GM19328 (cell line): ENCODE measurements at regions not wholly inside any gene's neighbourhood (a gene's known extent, or its start where the extent isn't known, plus 50 kb on each side); places are given as distances from the start of the nearest gene placed in this dataset.
"Not testable (repeated sequence)": the region's sequence is repeated elsewhere in the genome, so short reads cannot be mapped to it uniquely, and the experiment has no call there.

Experiments
- ATAC-seq: cut with Tn5 transposase; IDR thresholded peaks from one replicate; pipeline ENCODE4 v1.9.1; 2021; ENCODE audit warnings: mild to moderate bottlenecking, moderate library complexity; ENCODE audit not compliant: unreplicated experiment

DNA sequence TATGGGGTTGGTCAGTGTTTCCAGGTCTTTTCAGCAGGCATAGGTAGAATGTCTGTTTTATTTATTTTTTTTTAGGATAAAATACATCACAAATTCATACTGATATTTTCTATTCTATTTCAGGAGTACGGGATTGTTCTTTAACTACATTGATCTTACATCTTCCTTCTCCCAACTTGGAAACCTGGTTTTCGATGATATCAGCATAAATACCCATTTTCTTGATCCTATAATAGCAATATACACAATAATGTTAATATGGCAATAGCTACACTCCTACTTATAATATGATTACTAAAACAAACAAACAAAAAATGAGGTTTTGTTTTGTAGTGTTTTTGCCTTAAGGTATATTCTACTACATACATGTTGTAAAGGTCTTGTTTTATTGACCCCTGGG is 962.4 kb upstream of the GOT2 start:
- no peak for ATAC-seq

DNA sequence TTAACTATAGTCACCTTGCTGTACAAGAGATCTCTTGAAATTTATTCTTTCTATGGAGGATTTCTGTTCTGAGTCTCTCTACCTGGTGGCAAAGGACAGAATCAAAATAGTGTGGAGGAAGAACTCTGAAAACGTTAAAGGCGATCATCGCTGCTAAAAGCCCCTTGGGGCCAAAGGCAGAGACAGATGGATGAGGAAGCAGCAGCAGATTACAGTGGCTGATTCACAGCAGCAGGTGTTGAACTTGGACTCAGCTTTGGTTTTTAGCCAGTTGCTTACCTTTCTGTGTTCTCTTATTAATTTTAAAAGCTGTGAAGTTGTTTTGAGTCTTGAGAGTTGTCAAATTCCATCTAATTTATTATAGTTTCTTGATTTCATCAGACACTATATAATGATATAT is 956.1 kb upstream of the GOT2 start:
- ATAC-seq, result no peak

DNA sequence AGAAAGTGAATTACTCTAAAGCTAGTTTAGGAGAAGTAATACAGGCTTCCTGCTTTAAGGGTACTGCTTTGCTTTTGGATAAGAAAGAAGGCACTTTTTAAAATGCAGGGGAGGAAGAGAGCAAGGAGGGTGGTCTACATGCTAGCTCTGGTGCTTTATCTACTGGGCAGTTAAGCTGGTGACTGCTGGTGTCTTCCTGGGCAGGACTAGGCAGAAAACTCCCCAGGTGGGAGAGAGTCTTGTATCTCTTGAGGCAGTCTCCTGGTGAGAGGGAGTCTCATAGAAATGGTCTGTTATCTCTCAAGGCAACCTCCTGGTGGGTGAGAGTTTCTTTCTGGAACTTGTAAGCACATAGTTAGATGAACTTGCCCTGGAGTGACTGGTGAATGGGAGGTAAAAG is 953.9 kb upstream of the GOT2 start:
- ATAC-seq, result no peak

DNA sequence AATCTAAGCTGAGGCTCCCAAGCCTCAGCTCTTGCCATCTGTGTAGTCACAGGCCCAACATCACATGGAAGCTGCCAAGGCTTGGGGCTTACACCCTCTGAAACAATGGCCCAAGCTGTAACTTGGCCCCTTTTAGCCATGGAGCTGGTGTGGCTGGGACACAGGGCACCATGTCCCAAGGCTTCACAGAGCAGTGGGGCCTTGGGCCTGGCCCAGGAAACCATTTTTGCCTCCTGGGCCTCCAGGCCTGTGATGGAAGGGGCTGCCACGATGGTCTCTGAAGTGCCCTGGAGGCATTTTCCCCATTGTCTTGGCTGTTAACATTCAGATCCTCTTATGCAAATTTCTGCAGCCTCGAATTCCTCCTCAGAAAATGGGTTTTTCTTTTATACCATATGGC is 952.3 kb upstream of the GOT2 start:
- no peak for ATAC-seq

DNA sequence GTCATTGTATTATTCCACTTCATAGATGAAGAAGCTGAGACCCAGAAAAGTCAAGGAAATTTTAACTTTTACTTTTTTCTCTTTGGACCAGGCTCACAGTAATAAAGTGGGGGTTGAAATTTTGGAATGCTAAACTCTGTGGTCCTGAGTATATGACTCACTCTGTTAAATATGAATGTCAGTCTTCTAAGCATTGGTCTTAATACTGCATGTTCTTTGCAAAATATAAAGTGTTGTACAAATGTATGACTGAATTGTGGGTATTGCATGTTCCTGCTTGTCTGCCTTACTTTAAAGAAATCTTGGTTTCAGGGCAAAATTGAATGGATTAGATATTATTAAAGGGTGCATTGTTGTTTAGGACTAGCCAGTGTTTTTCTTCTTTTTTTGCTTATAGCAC is 950.8 kb upstream of the GOT2 start:
- no peak for ATAC-seq

DNA sequence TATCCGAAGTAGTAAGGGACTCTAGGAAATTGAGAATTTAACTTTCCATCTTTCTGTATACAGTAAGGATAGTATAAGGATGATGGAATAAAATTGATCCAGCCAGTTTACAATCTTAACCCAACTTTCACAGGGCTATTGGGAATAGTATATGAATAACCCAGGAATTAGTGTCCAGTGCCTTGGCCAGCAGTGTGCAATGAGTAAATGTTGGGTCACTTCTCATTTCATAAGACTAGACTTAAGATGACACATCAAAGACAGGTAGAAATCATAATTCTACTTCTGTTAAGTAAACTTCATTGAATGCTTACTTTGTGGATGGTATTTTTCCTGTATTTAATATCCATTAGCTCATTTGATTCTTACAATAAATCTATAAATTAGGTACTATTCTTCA is 949.6 kb upstream of the GOT2 start:
- no peak for ATAC-seq

DNA sequence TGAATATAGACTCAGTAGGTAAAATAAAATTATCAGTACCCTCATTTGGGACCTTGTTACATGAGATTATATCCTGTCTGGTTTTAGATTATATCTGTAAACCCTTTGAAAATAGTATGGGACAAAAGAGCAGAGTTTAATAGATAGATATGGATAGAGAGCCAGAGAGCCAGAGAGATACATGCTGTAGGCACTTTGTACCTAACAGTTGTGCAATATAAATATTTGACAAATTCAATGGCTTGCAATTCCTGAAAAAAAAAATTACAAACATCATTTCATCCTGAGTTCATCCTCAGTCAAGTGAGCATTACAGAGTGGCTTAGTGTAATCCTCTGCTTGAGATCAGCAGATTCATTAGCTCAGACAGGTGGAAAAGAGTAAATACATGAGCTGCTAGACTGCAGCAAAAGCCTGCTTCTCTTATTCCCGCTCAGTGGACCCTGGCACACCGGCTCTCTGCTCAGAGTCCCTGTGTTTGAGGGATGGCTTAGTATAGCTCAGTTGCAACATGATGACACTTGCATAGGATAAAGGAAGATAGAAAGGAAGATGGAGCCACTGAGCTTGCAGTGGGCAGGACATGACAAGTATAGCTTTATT is 931.6 kb upstream of the GOT2 start:
- no peak for ATAC-seq

DNA sequence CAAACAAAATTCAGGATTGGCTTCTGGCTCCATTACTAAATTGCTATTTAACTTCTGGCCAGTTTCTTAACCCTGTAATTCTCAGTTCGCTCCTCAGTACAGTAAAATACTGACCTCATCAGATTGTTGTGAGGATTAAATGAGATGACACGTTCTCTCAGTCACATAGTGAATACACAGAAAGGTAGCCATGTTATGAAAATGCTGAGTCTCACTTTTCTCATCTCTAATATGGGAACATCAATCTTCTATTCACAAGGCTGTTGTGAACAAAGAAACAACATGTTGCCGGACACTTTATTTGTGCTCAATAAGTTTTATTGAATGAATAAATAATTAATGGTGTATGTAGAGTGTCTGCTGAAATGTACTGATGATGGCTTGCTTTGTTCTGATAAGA is 924.5 kb upstream of the GOT2 start:
- no peak for ATAC-seq

DNA sequence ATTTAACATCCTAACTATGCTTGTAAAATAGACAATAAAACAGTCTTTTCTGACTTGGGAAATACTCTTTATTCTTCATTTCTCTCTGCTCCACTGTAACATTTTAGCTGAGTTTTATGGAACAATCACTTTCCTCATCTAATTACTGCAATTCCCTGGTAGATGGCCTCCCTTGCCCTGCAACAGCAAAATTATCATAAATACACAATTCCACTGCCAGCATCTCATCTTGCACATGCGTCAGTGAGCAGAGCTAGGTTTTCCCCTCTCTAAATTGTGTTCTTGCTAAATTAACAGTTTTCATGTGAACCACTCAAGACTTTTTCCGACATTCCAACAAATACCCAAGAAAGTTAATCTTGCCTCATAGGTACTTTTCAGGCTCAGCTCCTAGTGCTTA is 920.9 kb upstream of the GOT2 start:
- ATAC-seq, result no peak

DNA sequence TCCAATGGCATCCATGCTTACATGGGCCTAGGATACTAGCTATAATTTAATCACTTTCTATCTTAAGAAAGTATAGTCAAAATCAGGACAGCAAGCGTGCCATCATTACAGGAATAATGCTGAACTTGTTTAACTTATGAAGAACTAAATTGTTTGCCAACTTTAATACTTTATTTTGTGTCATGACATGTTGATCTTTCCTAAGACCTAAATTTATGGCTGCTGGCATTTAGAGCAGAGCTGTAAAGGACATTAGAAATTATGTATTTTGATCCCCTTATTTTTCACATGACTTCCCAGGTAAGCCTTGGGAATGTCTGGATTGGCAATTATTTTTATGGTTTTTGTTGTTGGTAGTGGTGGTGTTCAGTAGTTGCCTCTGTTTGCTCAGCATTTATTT is 920.3 kb upstream of the GOT2 start:
- ATAC-seq, result no peak

DNA sequence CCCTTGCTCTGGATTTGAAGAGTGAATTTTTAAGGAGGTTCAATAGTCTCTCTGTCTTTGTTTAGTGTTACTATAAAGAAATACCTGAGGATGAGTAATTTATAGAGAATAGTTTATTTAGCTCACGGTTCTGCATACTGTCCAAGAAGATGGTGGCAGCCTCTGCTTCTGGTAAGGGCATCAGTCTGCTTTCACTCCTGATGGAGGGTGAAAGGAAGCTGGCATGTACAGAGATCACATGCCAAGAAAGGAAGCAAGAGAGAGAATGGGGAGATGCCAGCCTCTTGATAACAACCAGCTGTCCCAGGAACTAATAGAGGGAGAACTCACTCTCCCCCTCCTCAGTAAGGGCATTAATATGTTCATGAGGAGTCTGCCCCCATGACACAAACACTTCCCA is 917.5 kb upstream of the GOT2 start:
- no peak for ATAC-seq

DNA sequence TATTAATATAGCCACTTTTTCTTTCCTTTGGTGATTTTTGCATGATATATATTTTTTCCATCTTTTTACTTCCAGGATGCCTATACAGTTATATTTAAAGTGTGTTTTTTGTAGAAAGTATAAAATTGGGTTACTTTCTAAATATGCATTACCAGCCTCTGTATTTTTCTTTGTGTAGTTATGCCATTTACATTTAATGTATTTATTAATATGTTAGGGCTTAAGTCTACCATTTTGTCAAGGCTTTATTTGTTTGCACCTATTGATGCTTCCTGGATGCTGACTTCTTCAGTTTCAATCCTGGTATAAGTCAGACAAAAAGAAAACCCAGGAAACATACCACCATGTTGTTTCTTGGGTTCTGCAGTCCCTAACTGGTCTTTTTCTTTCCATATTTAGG is 911.1 kb upstream of the GOT2 start:
- no peak for ATAC-seq

DNA sequence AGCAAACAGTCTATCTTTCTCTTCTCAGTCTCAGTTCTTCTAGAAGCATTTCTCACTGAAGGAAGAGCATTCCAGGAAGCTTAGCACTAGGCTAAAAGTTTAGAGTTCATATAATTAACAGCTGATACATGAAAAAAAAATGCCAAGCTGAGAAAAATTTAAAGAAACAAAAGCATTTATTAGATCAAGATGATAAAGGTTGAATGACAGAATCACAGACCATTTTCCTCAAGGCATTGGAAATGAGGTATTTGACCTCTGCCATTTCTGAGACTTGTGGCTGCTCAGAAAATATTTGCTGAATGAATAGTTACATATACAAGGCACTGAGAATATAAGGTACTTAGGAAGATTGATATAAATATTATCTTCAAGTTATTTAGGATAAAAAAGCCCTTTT is 901.6 kb upstream of the GOT2 start:
- no peak for ATAC-seq

DNA sequence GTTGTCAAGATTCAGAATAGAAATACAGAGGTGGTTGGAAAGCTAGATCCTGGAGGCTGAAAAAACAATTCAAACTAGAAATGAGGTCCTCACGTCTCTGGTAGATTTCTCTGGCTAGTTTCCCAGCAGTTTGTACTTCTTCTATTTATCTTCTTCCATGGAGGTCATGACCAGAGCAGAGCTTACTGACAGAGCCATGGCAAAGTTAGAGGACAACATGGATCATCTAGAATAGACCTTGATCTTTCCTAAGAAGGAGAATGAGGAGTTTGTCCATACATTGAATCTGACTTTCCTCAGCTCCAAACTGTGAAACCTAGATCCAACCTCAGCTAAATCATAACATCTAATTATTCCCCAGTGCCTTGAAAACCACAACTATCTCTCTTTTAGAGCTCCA is 900.8 kb upstream of the GOT2 start:
- no peak for ATAC-seq

DNA sequence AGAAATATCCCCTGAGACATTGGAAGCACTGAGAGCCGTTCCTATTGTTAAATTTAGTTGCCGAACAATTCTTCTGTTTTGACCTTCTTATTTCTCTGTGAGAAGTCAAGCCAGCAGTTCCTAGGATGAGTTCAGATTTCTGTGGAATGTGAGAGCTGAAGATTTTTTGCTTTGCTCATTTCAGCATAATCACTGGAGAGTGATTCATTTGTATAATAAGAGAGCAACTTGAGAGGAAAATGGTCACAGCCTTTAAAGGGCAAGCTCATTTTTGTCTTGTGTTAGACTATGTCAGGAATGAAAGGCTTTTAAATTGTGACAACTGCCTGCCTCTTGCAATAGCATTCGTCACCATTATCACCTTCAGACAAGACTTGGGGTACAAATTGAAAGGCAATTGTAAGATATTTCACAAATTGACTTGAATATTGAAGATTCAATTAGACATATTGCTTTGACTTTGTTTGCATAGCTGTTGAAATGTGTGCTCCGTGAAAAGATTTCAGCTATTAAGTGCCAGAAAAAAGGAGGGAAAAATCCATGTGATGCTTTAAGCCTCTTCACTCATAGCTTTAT is 900.0 kb upstream of the GOT2 start:
- ATAC-seq, result no peak

DNA sequence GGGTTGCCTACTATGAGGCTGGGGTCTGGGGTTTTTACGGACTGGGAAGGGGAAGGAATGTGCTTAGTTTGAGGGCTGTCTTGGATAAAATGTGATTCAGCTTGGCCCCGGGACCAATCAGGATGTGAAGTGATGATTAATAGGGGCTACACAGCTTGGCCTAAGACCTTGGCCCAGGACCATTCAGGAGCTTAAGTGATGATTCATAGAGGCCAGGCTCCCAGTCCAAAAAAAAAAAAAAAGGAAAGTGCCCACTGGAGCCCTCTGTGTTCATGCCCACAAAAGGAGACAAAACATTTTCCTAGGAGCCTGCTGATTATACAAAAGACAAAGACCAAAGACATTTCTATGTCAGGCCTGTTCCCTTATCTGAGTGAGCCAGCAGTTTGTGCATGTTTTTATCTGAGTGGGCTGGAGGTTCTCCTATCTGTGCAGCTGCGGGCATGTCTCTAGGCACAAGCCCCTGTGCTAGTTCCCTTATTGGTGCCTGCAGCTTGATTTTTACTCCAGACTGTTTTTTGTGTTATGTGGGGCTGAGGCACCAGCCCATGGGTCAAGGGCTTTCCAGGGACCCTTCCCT is 898.2 kb upstream of the GOT2 start:
- no peak for ATAC-seq

DNA sequence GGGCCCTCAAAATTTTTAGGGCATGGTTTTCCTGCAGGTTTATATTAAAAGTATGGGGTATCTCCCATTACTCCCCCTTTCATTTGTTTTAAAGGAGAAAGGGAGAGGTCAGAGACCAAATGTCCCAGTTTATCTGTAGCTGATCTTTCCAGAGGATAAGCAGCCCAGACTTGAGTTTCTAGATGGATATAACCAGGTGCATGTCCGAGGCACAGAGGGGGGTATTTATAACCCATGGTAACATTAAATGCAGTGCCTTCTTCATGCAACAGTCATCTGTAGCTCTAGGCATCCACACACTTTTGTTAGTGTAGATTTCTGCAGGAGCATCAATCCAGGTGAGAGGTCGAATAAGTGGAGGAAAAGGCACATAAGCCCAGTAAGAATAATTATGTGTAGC is 890.3 kb upstream of the GOT2 start:
- ATAC-seq, result not testable (repeated sequence)

DNA sequence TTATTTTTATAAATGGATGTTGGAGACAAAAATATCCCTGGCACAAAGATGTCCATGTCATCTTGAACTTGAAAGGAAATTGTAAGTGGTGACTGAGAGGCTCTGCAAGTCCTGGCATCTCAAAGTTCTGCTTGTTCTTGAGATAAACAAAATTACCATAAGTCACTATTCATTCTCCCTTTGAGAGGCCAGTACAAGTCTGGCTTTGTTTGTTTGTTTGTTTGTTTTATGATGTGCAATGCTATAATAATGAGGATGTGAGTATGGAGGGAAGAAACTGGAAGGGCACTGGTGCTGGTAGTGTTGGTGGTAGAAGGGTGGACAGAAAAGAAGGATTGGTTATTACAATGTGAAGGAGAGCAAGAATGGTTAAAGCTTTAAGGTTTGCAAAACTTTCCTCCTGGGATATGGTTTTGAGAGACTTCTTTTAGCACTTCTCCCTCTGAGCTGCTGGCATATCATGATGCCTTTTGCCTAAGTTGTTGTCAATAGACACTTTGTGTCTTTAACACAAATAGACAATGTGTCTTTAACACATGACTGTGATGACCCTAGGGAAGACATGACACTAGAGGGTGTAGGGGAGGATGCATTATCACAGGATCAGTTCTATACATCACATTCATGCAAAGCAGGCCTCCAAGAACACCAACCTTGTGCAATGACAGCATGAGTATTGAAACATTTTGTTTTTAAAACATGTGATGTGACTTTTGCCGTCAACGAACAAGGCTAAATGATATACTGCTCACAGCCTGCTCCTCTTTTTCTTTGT is 880.5 kb upstream of the GOT2 start:
- no peak for ATAC-seq

DNA sequence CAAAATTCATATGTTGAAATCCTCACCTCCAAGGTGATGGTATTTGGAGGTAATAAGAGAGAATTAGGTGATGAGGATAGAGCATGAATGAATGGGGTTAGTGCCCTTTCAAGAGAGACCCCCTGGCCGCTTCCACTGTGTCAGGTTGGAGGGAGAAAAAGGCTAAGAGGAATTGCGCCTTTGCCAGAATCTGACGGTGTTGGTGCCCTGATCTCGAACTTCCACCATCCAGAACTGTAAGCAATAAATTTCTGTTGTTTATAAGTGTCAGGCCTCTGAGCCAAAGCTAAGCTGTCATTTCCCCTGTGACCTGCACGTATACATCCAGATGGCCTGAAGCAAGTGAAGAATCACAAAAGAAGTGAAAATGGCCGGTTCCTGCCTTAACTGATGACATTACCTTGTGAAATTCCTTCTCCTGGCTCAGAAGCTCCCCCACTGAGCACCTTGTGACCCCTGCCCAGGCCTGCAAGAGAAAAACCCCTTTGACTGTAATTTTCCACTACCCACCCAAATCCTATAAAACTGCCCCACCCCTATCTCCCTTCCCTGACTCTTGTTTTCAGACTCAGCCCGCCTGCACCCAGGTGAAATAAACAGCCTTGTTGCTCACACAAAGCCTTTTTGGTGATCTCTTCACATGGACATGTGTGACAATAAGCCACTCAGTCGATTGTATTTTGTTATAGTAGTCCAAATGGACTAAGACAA is 878.9 kb upstream of the GOT2 start:
- not testable (repeated sequence) for ATAC-seq

DNA sequence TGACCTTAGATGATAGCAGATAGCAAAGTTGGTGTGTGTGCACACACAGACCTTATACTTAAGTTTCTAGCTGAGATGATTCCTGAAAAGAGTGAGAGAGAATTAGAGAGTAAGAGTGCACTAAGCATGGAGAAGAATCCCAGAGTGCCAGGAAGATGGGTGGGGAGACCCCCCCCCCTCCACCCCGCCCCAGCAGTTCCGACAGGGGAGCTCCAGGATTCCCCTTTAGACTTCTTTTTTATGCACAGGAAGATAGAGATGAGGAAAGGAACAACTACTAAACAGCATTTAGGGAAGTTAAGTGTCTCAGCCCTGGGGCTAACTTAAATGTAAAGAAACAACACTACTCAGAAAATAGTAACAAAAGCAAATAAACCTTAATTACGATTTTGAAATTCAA is 878.0 kb upstream of the GOT2 start:
- no peak for ATAC-seq

DNA sequence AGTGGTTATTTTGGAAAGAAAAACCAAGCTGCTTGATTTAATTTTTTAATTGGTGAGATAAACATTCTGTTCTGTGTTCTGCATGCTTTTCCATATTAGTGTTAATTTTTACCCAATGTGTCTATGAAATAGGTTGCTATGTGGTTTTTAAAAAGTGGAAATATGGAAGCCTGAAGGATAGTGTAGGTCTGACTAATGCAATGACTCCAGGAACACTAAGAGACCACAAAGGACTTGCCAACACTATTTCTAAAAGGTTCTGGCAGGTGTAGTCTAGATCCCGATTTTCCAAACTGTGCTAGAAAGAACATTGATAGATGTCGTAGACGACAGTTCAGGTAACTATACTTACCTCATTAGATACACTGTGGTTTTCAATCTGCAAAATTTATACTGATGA is 877.4 kb upstream of the GOT2 start:
- ATAC-seq, result no peak

DNA sequence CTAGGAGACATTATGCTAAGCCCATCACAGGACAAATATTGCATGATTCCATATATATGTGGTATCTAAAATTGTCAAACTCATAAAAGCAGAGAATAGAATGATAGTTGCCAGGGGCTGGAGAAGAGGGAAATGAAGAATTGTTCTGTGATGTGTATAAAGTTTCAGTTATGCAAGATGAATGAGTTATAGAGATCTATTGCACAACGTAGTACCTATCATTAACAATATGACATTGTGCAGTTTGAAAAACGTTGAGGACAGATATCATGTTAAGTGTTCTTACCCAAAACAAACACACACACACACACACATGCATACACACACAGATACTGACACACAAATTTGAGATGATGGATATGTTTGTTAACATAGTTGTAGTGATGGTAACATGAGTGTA is 871.6 kb upstream of the GOT2 start:
- ATAC-seq, result no peak
